GM19238 (cell line): ENCODE measurements at regions not wholly inside any gene's neighbourhood (a gene's known extent, or its start where the extent isn't known, plus 50 kb on each side); places are given as distances from the start of the nearest gene placed in this dataset.
A peak's percentile ranks its signal among the peaks of the same experiment; 100 is the strongest.
"Not testable (repeated sequence)": the region's sequence is repeated elsewhere in the genome, so short reads cannot be mapped to it uniquely, and the experiment has no call there.

ENCODE experiments used
- DNase-seq: peaks from one replicate; pipeline ENCODE4 v3.0.0; 2011; ENCODE audit warnings: low spot score; ENCODE audit not compliant: insufficient read length

DNA sequence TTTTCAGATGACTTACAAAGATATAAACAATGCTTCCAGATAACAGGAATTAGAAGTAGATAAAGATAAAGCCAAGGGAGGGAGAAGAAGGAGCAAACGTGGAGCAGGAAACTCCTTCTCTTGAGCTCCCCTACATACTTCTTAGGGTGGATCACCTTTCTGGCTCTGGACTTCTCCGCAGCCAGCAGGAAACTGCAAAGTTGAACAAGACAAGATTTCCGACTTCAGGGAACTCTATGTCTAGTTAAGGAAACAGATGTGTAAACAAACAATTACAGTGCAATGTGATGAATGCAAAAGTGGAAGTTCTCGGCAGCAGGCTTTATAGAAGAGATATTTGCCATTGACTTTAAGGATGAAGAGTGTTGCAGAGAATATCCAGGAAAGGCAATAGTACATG is 134.0 kb upstream of the MARCKS start:
- no peak for DNase-seq

DNA sequence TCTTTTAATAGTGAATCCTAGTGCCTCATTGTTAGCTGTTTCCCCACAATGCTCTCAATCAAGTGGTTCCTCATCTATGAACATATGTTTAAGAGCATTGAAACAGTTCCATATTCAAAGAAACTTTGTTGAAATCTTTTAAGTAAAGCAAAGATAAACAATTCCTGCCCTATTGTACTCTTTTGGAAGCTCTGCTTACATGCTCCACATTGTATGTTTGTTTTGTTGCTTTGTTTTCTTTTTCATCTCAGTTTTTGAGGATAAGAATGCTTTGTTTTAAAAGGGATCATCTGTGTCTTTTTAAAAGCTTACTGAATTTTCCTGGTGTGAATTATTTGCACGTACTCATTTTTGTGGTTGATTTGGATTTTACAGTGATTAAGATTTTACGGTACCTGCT is 132.2 kb upstream of the MARCKS start:
- DNase-seq: not testable (repeated sequence)

DNA sequence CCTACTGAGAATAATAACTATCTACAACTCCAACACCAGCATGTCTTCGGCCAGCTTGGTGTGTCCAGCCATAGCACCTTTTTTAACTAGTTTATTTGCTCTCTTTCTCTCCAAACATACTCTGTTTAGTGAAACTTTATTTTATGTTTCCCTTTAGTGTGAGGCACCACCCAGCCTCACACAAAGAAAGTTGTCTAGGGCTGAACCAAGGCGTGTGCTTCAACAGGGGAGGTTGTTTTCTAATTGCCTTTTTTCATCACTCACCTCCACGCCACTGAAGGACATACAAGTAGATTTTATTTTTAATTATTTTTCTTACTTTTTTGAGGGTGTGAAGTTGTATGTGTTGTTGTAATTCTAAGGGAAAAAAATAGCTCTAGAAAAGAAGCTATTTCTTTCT is 125.6 kb upstream of the MARCKS start:
- DNase-seq: no peak

DNA sequence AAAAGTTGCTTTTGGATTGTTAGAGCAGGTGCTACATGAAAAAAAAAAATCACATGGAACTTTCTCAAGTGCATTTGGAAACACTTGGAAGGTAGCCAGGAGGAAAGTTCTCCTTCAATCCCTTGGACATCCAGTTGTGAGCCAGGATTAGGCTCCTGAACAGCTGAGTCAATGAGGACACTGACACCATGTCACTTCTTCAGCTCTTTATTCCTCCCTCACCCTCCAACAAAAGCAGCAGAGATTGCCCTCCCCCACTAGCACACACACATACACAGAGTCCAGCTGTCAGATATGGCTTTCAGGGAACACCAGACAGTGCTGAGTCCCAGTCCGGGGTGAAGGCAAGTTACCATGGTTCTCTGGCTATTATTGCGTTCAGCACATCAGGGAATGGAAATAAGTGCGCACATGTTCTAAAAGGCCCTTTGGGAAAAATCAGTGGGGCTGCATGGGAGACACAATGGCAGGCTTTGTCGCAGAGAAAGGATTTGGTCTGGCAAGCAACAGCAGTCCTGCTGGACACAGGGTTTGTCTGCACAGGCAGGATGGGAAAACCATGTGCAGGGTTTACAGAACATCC is 124.7 kb upstream of the MARCKS start:
- DNase-seq: no peak

DNA sequence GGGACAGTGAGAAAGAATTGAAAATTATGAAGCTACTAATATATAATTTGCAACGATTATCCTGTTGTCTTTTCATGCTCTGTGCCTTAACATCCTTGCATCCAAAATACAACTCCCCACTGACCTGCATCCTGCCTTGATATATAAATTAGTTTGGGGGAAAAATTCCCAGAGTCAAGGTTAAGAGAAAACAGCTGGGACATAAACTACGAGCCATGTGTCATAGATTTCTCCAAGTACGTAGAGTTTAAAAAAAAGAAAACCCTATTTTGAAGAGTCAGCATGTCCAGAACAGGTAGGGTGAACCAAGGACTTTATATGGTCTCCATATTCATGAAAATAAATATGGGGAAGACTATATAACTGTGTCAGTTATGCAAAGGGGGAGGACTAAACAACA is 123.8 kb upstream of the MARCKS start:
- no peak for DNase-seq

DNA sequence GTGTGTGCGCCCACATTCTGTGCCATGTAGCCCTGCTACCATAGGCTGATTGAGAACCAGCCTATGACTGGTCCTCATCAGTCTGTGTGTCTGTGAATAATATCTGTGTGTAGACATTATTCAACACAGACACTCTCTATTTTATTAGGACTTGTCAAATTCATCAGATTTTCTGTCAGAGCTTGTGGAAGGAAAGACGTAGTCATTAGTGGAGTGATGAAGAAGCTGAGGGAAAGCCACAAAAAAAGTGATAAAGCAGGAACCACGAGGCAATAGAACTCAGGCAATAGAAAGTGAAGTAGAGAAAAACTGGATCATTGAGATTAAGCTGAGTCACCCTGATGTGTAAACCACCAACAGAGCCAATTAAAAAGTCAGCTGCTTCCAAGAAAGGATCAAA is 122.2 kb upstream of the MARCKS start:
- DNase-seq: no peak

DNA sequence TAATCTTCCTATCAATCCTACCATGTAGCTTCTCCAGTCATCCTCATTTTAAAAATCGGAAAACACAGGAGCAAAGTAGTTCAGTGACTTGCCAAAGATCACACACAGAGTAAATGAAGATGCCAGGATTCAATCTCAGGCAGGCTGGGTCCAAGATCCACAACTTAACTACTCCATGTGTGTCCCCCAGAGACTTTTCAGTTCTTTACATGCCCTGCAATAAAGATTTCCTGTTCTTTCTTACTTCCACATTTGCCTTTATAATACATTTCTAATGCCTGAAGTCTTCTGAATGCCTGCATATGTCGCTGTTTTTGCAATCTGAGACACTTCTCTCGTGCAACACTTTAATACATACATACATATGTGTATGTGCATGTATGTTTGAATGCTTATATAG is 121.7 kb upstream of the MARCKS start:
- DNase-seq: no peak

DNA sequence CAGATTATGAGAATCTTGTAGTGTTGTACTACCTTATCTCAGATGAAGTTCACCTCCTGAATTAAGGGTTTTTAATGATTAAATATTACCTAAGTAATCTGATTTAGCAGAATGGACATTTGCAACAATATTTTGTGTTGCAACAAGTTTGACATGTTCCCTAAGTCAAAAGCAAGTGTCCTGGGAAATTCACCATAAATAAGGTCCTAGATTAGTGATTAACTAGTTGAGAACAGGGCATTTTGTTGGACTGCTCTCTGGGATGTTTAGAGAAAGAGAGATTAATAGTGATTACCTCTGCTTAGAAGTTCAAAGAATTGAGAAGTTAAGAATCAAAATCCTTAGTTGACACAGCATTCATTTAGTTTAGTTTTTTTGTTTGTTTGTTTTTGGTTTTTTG is 120.2 kb upstream of the MARCKS start:
- DNase-seq: no peak

DNA sequence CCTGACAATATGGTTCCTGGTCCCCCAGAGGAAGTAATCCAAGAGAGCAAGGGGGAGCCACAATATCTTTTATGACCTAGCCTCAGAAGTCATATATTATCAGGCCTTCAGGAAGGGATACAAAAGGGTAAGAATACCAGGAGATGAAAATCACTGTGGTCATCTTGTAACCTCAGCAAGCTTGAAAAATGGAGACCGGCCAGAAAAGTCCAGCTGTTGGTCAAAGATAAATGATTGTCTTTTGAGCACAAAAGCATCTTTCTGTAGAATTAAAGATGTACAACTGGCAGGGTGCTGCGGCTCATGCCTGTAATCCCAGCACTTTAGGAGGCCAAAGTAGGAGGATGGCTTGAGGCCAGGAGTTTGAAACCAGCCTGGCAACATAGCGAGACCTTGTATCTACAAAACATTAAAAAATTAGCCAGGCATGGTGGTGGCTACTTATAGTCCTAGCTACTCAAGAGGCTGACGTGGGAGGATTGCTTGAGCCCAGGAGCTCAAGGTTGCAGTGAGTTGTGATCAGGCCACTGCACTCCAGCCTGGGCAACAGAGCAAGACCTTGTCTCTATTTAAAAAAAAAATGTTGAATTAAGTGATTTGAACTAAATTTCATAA is 118.0 kb upstream of the MARCKS start:
- no peak for DNase-seq

DNA sequence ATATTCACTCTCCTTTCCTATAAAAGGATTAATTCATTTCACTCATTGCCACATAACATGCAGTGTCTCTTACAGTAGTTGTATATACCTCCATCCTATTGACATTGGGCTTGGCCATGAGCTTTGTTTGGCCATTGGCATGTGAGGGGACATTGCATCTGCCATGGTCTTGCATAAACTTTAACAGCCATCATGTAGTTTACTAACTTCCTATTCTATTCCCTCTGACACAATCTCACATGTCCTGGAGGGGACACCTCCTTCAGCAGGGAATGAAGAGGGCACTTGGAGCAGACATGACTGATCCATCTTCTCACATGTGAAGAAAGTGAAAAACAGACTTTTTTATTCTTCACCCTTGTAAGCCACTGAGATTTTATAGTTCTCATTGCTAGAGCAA is 115.5 kb upstream of the MARCKS start:
- DNase-seq: no peak

DNA sequence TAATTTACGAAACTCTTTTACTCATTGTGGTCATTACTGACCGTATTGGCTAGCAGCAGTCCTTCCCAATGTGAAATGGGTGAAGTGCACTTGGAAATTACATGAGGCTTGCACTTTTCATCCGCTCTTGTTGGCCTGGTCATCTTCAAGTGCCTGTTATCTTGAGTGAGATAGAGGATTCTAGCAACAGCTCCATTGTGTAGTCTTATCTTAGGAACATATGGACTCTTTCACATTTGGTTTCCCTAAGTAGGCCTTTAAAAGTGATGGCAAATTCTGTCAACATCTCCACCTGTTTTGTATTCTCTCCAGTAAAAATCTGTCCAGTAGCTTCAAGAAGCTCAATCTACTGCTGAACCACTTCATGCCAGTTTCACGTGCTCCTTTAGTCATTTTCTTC is 114.8 kb upstream of the MARCKS start:
- DNase-seq: no peak

DNA sequence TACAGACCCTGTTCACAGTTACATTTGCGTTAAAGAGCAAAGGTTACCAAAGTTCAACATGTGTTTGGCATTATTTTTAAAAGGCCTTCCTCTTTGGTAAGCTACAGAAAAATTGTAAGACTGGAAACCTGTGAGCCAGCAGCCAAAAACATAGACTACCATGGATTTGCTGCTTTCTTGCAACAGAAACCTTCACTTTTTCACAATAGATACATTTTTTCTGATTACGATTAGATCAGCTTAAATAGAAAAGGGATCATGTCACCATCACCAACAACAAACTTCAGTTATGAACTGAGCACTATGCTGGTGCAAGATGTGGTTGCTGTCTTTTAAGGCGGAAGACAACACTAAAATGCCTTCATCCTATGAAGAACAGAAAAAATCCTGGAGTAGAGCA is 112.3 kb upstream of the MARCKS start:
- DNase-seq: no peak

DNA sequence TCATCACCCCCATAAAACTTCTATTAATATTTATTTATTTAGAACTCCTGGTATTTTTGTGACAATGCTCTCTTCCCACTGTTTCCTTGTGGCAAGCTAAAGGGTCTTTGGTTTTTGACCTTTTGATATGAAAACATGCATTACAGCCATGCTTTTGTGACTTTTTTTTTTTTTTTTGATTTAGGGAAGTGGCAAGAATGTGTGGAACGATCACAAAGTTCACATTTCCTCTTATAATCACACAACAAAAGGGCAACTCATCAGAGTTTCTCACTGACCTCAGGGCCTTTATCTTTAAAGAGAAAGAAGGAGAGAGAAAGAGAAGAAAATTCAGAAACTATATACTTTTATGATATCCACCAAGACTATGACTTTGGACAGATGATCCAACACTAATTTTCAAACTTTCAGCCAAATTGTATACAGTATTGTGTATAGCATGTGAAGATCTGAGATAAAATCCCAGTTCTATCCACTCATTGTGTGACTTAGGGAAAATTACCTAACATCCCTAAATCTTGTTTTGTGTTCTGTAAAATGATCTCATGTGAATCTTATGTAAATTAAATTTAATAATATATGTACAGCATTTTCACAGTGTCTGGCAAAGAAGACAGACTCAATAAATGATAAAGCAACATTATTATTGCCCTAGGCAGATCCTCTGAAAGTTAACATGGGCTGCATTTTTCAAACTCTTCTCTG is 106.8 kb upstream of the MARCKS start:
- DNase-seq: no peak

DNA sequence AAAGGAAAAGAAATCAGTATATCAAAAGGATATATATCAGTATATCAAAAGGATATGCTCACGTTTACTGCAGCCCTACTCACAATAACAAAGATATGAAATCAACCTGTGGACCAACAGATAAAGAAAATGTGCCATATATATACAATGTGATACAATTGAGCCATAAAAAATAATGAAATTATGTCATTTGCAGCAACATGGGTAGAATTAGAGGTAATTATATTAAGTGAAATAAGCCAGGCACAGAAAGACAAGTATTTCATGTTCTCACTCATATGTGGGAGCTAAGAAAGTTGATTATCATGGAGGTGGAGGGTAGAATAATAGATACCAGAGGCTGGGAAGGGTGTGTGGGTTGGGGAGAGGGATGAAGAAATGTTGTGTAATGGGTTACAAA is 102.9 kb upstream of the MARCKS start:
- DNase-seq: no peak

DNA sequence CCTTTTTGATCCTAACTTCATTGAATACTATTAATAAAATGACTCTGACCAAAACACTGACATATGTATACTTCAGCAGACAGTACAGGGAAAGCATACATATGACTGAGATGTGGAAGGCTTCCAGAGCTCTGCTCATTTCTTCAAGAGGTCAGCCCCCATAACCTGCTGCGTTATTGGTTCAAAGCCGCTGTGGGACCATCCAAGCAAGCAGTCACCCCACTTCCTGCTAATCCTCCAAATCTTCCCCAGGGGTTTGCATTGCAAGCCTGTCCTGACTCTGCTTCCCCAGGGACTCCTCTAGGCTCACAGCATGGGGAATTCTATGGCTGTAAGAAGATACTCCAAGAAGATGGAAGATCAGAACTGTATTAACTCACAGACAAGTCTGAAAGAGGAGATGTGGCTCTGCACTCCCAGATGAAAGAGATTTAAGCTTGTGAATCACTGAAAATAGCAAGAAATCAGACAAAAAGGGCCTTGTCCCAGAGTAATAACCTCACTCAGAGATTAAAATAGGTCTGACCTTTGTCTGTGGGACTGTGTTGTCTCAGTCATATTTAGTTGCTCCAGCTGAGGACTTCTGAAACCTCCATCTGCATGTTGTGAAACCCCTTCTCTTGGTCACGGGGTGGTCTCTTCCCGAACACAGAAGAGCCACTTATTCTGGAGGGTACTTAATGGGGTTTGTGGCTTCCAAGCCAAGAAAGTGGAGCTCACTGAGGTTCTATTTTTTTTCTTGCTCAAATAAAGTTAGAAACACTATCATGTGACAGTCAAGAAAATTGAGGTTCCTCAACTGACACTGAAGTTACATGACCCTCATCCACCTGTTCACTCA is 101.5 kb upstream of the MARCKS start:
- peak; percentile 11 for DNase-seq

DNA sequence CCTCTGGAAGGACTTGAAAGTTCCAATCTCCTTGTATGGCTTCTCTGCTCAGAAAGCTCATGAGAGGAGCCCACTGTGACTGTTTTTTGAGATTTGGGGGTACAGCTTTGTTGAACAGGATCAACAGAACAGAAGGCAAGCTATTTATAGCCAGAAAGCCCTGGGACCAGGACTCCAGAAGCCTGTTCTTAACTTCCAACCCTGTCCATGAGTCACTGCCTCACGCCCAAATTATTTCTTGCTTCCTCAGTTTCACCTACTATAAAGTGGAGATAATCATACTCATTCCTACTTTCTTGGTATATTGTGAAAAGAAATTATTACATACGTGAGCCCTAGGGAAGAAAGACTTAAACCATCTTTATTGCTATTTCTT is 100.9 kb upstream of the MARCKS start:
- DNase-seq: no peak

DNA sequence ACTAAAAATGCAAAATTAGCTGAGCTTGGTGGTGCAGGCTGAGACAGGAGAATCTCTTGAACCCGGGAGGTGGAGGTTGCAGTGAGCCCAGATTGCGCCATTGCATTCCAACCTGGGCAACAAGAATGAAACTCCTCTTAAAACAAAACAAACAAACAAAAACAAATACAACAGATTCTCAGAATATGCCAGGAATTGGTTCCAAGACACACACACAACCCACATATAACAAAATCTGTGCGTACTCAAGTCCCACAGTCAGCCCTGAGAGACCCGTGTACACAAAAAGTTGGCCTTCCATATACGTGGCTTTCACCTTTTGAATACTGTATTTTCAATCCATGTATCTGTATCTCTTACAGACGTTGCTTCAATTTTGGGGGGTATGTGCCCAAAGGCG is 98.9 kb upstream of the MARCKS start:
- DNase-seq: no peak

DNA sequence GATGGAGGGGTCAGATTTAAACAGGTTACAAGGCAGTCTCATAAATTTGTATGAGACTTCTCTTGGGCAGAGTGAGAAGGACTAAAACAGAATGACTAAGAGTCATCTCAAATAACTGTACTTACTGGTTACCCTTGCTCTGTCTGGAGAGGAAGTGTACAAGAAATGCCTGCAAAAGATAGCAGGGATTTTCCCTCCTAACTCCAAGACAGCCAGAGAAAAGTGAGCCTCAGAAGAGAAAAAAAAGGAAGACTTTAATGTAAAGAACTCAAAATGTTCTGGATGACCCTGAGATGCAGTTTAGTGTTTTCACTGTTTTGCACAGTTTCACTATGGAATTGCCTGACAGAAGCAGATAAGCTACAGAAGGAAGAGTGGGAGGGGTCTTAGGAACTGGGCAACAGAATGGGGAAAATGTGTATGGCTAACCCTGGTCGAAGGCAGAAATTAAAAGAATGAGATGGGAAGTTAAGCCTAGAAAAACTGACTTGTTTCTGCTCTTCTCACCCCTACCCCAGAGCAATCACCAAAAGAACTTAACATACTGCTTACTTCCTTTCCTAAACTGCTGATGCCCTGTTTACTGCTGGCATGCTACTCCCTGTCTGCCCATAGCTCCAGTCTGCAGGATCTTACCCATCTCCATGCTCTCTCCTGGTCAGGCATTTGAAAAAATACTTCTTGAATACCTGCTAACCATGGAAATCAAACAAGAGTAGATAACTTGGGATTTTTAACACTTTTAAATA is 98.1 kb upstream of the MARCKS start:
- DNase-seq: no peak

DNA sequence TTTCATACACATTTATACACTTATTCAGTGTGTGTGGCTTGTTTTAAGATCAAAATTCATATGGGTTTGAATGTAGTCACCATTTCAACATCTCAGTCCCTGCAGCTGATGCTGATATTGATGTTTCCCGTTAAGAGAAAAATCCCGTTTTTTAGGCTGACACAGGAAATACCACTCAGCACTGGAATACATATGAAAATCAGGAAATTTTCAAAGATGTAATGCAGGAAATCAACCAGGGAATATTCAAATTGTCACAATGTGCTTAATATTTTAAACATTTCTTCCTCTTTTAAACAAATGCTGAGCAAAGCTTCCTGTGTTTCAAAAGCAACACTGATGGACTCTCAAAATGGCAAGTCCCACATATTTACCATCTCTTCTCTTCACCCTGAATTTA is 94.5 kb upstream of the MARCKS start:
- no peak for DNase-seq

DNA sequence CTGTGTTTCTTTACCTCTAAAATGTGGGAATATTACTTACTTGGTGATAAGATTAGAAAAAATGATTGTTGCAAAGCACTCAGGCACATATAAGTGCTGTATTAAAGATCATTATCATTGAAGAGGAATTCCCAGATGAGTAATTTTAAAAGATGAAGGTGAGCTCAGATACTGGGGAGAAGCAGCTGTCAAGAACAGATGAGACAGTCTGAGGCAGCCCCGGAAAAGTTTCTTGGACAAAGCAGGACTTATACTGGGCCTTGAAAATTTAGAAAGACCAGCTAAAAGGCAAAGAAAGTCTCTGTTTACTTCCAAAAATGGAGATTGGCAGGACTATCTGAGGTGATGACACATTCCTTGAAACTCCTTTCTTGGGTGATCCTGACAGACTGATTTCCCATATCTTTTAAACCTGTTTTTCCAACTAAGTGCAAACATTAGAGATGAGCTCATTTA is 93.8 kb upstream of the MARCKS start:
- DNase-seq: no peak

DNA sequence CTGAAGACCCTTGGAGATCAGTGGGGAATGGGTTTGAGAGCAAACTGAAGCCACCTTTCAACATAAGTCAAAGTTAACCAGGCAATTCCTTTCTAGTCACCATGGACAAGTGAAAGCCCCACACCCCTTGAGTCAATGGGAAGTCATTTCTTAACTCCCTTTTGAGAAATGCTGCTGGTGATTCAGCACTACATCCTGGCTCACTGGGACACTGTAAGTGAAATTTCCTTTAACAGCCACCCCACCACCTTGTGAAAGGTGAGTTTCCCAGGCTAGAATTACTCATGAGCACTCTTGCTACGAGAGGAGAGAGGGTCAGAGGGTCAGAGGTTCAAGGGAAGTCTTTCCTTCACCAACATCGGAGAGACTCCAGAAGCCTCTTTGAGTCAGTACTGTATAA is 93.3 kb upstream of the MARCKS start:
- DNase-seq: no peak

DNA sequence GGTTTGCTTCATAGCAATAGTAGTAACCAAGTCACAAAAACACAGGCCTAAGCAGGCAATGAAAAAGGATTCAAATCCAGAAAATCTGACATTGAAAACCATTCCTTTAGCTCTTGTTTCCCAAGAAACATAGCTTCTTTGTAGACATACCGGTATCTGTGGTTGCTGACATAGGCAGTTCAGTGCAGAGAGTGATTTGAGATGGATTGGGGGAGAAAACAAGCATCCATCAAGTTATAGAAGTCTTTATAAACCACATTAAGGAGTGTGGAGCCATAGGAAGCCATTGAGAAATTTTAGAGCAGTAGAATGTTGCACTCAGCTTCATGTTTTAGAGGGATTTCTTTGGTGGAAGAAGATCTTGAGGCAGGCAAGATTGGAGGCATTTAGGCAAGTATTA is 91.2 kb upstream of the MARCKS start:
- DNase-seq: no peak
